ENCODE measurements at regions not wholly inside any gene's neighbourhood (a gene's known extent, or its start where the extent isn't known, plus 50 kb on each side); places are given as distances from the start of the nearest gene placed in this dataset.
"Not testable (repeated sequence)": the region's sequence is repeated elsewhere in the genome, so short reads cannot be mapped to it uniquely, and the experiment has no call there.

- Mint-ChIP-seq H3K36me3 (peaks cover 38% of the 10 kb centered on the region in 2 donors), H3K4me1 (peaks cover 0 to 1% (median 0%) of the 10 kb centered on the region in 4 donors), H3K27me3 (no peaks in the 10 kb centered on the region), H3K27ac (no peak overlapping the region), H3K9me3 (no peaks in the 10 kb centered on the region), H3K4me3 (no peak overlapping the region)
- intact Hi-C loops (cut with micrococcal nuclease): no loop called here
- Histone ChIP-seq H3K36me3 (ENCODE audit: insufficient read depth, low read length) (peaks cover 12% of the 10 kb centered on the region), H3K27me3 (ENCODE audit: insufficient read depth, low read length) (no peaks in the 10 kb centered on the region), H3K27ac (ENCODE audit: low read depth, low read length) (no peak overlapping the region), H3K4me1 (ENCODE audit: insufficient read depth, low read length) (no peaks in the 10 kb centered on the region), H3K4me3 (ENCODE audit: low read length in 2 of 2) (no peak overlapping the region), H3K9me3 (ENCODE audit: control insufficient read depth in 1 of 2, low read length in 2 of 2) (no peaks in the 10 kb centered on the region)
- no peak for DNase-seq
- ChIA-PET POLR2A (ENCODE audit: partially characterized antibody) (no interaction called here), CTCF (ENCODE audit: partially characterized antibody) (no interaction called here)
These were observed 74.3 kb downstream of the VPREB1 start for GRCh38 chr22:22318723-22319465.

DNA sequence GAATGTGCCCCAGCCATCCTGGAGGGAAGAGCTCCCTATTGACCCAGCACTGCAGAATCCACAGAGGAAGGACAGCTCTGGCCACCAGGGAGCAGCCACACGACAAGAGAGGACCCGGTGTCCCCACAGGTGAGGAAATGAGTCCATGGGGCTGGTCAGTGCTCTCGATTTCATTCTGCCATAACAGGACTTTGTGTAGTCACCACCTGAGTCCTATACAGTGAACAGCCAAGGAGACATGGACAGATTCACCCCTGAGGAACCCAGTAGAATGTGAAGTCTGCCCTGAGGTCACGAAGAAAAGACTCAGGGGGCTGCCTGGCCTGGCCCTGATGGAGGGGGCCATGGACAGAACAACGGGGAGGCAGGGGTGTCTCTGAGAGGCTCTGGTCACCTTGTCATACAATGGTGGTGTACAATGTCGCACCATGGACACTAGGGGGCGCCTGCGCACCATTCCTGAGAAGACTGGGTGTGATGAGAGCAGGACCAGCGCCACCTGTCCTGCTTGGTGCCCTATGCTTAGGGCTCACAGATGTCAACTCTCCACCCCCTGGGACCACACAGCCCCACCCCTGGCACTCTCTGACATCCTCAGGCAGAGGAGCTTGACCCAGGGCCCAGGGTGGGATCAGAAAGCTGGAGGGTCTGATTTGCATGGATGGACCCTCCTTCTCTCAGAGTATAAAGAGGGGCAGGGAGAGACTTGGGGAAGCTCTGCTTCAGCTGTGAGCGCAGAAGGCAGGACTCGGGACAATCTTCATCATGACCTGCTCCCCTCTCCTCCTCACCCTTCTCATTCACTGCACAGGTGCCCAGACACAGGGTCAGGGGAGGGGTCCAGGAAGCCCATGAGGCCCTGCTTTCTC, 77.4 kb downstream of the VPREB1 start:
- Mint-ChIP-seq H3K36me3 (peaks cover 17 to 21% of the 10 kb centered on the region in 2 donors), H3K27ac (peak overlapping the region in 3 of 7 donors; percentile 16 to 51 (median 42))
- H3K27me3 Mint-ChIP-seq; H3K9me3 ChIP-seq (ENCODE audit: control insufficient read depth in 1 of 2, low read length in 2 of 2); H3K27me3 ChIP-seq (ENCODE audit: insufficient read depth, low read length); H3K4me1 ChIP-seq (ENCODE audit: insufficient read depth, low read length); H3K4me3 ChIP-seq (ENCODE audit: low read length in 2 of 2); H3K4me1 Mint-ChIP-seq; H3K36me3 ChIP-seq (ENCODE audit: insufficient read depth, low read length); POLR2A ChIA-PET (ENCODE audit: partially characterized antibody); H3K4me3 Mint-ChIP-seq; H3K27ac ChIP-seq (ENCODE audit: low read depth, low read length); H3K9me3 Mint-ChIP-seq: not testable (repeated sequence)
- peak; percentile 52 to 61 (median 57) for DNase-seq
- CTCF ChIA-PET (ENCODE audit: partially characterized antibody): interaction anchor here (0.9 to 2.5 kb wide), 6 partner anchors 8 to 113 kb away, joined by 3 to 7 read pairs (median 4); no protein-coding TSS in a partner anchor
- intact Hi-C loops (cut with micrococcal nuclease): loop anchor here (1.0 kb wide), 1 partner anchor 114 kb away; no protein-coding TSS in a partner anchor

DNA sequence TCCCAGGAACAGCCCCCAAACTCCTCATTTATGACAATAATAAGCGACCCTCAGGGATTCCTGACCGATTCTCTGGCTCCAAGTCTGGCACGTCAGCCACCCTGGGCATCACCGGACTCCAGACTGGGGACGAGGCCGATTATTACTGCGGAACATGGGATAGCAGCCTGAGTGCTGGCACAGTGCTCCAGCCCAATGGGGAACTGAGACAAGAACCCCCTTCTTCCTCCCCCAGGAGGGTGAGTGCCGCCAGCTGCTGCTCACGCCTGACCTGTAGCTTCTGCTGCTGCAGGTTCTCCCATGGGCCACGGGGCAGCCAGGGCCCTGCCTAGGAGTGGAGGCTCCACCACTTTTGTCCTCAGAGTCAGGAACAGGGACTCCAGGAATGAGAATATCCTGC, 78.2 kb downstream of the VPREB1 start:
- no peaks in the 10 kb centered on the region for H3K27me3 ChIP-seq (ENCODE audit: insufficient read depth, low read length)
- ChIA-PET POLR2A (ENCODE audit: partially characterized antibody) (no interaction called here), CTCF (ENCODE audit: partially characterized antibody) (interaction anchor here (1.2 to 1.8 kb wide), 2 partner anchors 9 to 11 kb away, joined by 3 to 6 read pairs; no protein-coding TSS in a partner anchor)
- no peak for DNase-seq
- H3K9me3 ChIP-seq (ENCODE audit: control insufficient read depth in 1 of 2, low read length in 2 of 2): no peaks in the 10 kb centered on the region
- intact Hi-C loops (cut with micrococcal nuclease): loop anchor here (1.0 kb wide), 1 partner anchor 114 kb away; no protein-coding TSS in a partner anchor
- Mint-ChIP-seq H3K9me3 (no peaks in the 10 kb centered on the region), H3K4me3 (no peak overlapping the region), H3K4me1 (no peaks in the 10 kb centered on the region), H3K27me3 (no peaks in the 10 kb centered on the region), H3K36me3 (peaks cover 11 to 13% of the 10 kb centered on the region in 2 donors), H3K27ac (no peak overlapping the region)
- H3K4me3 ChIP-seq (ENCODE audit: low read length in 2 of 2): no peak overlapping the region
- H3K36me3 ChIP-seq (ENCODE audit: insufficient read depth, low read length): peaks cover 6% of the 10 kb centered on the region
- no peaks in the 10 kb centered on the region for H3K4me1 ChIP-seq (ENCODE audit: insufficient read depth, low read length)
- no peak overlapping the region for H3K27ac ChIP-seq (ENCODE audit: low read depth, low read length)

- ChIA-PET CTCF (ENCODE audit: partially characterized antibody) (no interaction called here), POLR2A (ENCODE audit: partially characterized antibody) (no interaction called here)
- H3K27me3 Mint-ChIP-seq: peaks cover 13 to 16% of the 10 kb centered on the region in 2 donors
- H3K4me3 ChIP-seq (ENCODE audit: low read length in 2 of 2): no peak overlapping the region
- H3K27ac Mint-ChIP-seq: peak overlapping the region in 1 of 7 donors; percentile 2
- H3K27ac ChIP-seq (ENCODE audit: low read depth, low read length): no peak overlapping the region
- no peaks in the 10 kb centered on the region for H3K36me3 ChIP-seq (ENCODE audit: insufficient read depth, low read length)
- H3K4me1 ChIP-seq (ENCODE audit: insufficient read depth, low read length): no peaks in the 10 kb centered on the region
- H3K4me3 Mint-ChIP-seq: no peak overlapping the region
- peaks cover 0 to 8% (median 5%) of the 10 kb centered on the region in 8 donors for H3K9me3 Mint-ChIP-seq
- H3K36me3 Mint-ChIP-seq: peaks cover 0 to 6% of the 10 kb centered on the region in 2 donors
- H3K4me1 Mint-ChIP-seq: peaks cover 0 to 8% (median 2%) of the 10 kb centered on the region in 4 donors
- H3K9me3 ChIP-seq (ENCODE audit: control insufficient read depth in 1 of 2, low read length in 2 of 2): no peaks in the 10 kb centered on the region
- DNase-seq: no peak
- peaks cover 7% of the 10 kb centered on the region for H3K27me3 ChIP-seq (ENCODE audit: insufficient read depth, low read length)
- intact Hi-C loops (cut with micrococcal nuclease): no loop called here
These were observed 83.1 kb downstream of the VPREB1 start for GRCh38 chr22:22327723-22328122.

DNA sequence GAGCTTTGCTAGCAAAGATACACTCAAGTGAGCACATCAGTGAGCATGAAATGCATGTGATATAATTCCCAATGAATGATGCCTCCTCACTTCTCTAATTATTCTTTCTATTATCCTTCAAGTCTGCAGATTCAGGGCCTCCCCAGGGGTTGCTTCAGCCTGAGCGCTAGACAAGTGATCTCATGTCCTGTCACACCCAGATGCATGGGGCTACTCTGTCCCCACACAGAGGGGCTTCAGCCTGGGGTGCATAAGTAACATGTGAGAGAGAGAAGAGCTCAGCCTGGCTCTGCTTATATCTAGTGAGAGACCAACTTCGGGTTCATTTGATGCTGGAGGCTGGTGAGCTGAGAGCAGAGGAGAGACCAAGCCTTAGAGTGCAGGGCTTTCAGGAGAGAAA, 85.2 kb downstream of the VPREB1 start:
- H3K27ac Mint-ChIP-seq: no peak overlapping the region
- intact Hi-C loops (cut with micrococcal nuclease): no loop called here
- no peak for DNase-seq
- H3K27me3 Mint-ChIP-seq: peaks cover 30 to 33% of the 10 kb centered on the region in 2 donors
- no peaks in the 10 kb centered on the region for H3K36me3 ChIP-seq (ENCODE audit: insufficient read depth, low read length)
- no peak overlapping the region for H3K4me3 Mint-ChIP-seq
- ChIA-PET POLR2A (ENCODE audit: partially characterized antibody) (no interaction called here), CTCF (ENCODE audit: partially characterized antibody) (interaction anchor here (1.0 to 2.1 kb wide), 3 partner anchors 9 to 19 kb away, joined by 3 to 7 read pairs (median 4); no protein-coding TSS in a partner anchor)
- no peak overlapping the region for H3K4me3 ChIP-seq (ENCODE audit: low read length in 2 of 2)
- H3K4me1 ChIP-seq (ENCODE audit: insufficient read depth, low read length): no peaks in the 10 kb centered on the region
- H3K9me3 ChIP-seq (ENCODE audit: control insufficient read depth in 1 of 2, low read length in 2 of 2): no peaks in the 10 kb centered on the region
- peaks cover 0 to 8% (median 2%) of the 10 kb centered on the region in 4 donors for H3K4me1 Mint-ChIP-seq
- peaks cover 7% of the 10 kb centered on the region for H3K27me3 ChIP-seq (ENCODE audit: insufficient read depth, low read length)
- H3K9me3 Mint-ChIP-seq: peaks cover 0 to 24% (median 15%) of the 10 kb centered on the region in 8 donors
- H3K36me3 Mint-ChIP-seq: peaks cover 0 to 6% of the 10 kb centered on the region in 2 donors
- no peak overlapping the region for H3K27ac ChIP-seq (ENCODE audit: low read depth, low read length)

GRCh38 chr22:22335640-22336039, 91.1 kb downstream of the VPREB1 start:
- H3K36me3 Mint-ChIP-seq; intact Hi-C loops (cut with micrococcal nuclease); H3K4me3 Mint-ChIP-seq; H3K27ac Mint-ChIP-seq; DNase-seq; H3K36me3 ChIP-seq (ENCODE audit: insufficient read depth, low read length); H3K4me1 ChIP-seq (ENCODE audit: insufficient read depth, low read length); H3K4me3 ChIP-seq (ENCODE audit: low read length in 2 of 2); POLR2A ChIA-PET (ENCODE audit: partially characterized antibody); H3K9me3 ChIP-seq (ENCODE audit: control insufficient read depth in 1 of 2, low read length in 2 of 2); H3K27me3 ChIP-seq (ENCODE audit: insufficient read depth, low read length); H3K4me1 Mint-ChIP-seq; H3K27ac ChIP-seq (ENCODE audit: low read depth, low read length): not testable (repeated sequence)
- CTCF ChIA-PET (ENCODE audit: partially characterized antibody): interaction anchor here (1.5 kb wide), 1 partner anchor 8 kb away, joined by 5 read pairs; no protein-coding TSS in a partner anchor
- peaks cover 0 to 48% (median 22%) of the 10 kb centered on the region in 8 donors for H3K9me3 Mint-ChIP-seq
- H3K27me3 Mint-ChIP-seq: peaks cover 37 to 43% of the 10 kb centered on the region in 2 donors

- POLR2A ChIA-PET (ENCODE audit: partially characterized antibody); H3K27me3 ChIP-seq (ENCODE audit: insufficient read depth, low read length); H3K36me3 ChIP-seq (ENCODE audit: insufficient read depth, low read length); H3K4me3 Mint-ChIP-seq; H3K27ac ChIP-seq (ENCODE audit: low read depth, low read length); H3K36me3 Mint-ChIP-seq; H3K9me3 ChIP-seq (ENCODE audit: control insufficient read depth in 1 of 2, low read length in 2 of 2); DNase-seq; H3K4me3 ChIP-seq (ENCODE audit: low read length in 2 of 2); H3K4me1 ChIP-seq (ENCODE audit: insufficient read depth, low read length); H3K27ac Mint-ChIP-seq; intact Hi-C loops (cut with micrococcal nuclease); H3K4me1 Mint-ChIP-seq: not testable (repeated sequence)
- Mint-ChIP-seq H3K27me3 (peaks cover 34 to 41% of the 10 kb centered on the region in 2 donors), H3K9me3 (peaks cover 0 to 48% (median 22%) of the 10 kb centered on the region in 8 donors)
- CTCF ChIA-PET (ENCODE audit: partially characterized antibody): interaction anchor here (1.5 kb wide), 1 partner anchor 8 kb away, joined by 5 read pairs; no protein-coding TSS in a partner anchor
These were observed 91.7 kb downstream of the VPREB1 start for GRCh38 chr22:22336333-22336732.

Data from CD4-positive, alpha-beta memory T cell (primary cell).